RWPE2 (cell line): ENCODE measurements at regions not wholly inside any gene's neighbourhood (a gene's known extent, or its start where the extent isn't known, plus 50 kb on each side); places are given as distances from the start of the nearest gene placed in this dataset.

Experiments
- ATAC-seq: fragments of 200-7000 bp; cut with Tn5 transposase; 3 replicates; pipeline ENCODE4 v1.9.1; 2021; ENCODE audit warnings: low read depth
- DNase-seq: peaks from one replicate; pipeline ENCODE4 v3.0.0-alpha.2; 2020; ENCODE audit warnings: low spot score
- H3K27ac ChIP-seq: fragments of 450-650 bp; 2 replicates; pipeline ENCODE4 v1.5.1; 2017; ENCODE audit warnings: mild to moderate bottlenecking; ENCODE audit not compliant: poor library complexity, severe bottlenecking
- H3K27me3 ChIP-seq: fragments of 250-450 bp; sonication (Bioruptor Pico); 2 replicates; pipeline ENCODE4 v1.5.1; 2021; ENCODE audit warnings: mild to moderate bottlenecking, moderate library complexity; ENCODE audit not compliant: insufficient read depth, poor library complexity, severe bottlenecking
- H3K36me3 ChIP-seq: fragments of 250-450 bp; sonication (Bioruptor Pico); 2 replicates; pipeline ENCODE4 v1.5.1; 2020; ENCODE audit warnings: low read depth, mild to moderate bottlenecking, moderate library complexity
- H3K4me1 ChIP-seq: fragments of 250-450 bp; sonication (Bioruptor Pico); 2 replicates; pipeline ENCODE4 v1.5.1; 2021; ENCODE audit warnings: mild to moderate bottlenecking, moderate library complexity; ENCODE audit not compliant: insufficient read depth, poor library complexity, severe bottlenecking
- H3K4me3 ChIP-seq: fragments of 250-450 bp; sonication (Bioruptor Pico); 2 replicates; pipeline ENCODE4 v1.5.1; 2021; ENCODE audit warnings: mild to moderate bottlenecking, moderate library complexity; ENCODE audit not compliant: severe bottlenecking
- H3K9me3 ChIP-seq: fragments of 250-450 bp; sonication (Bioruptor Pico); 2 replicates; pipeline ENCODE4 v1.5.1; 2021; ENCODE audit warnings: mild to moderate bottlenecking, moderate library complexity; ENCODE audit not compliant: severe bottlenecking
- CTCF ChIP-seq: fragments of 450-650 bp; IDR thresholded peaks from one replicate; pipeline ENCODE4 v1.5.1; 2017; ENCODE audit warnings: mild to moderate bottlenecking, moderate library complexity; ENCODE audit not compliant: poor library complexity, severe bottlenecking

GRCh38 chr1:30166174-30166573, 557.2 kb downstream of the MATN1 start:
- no peak overlapping the region for H3K4me3 ChIP-seq
- H3K36me3 ChIP-seq = no peaks in the 10 kb centered on the region
- no peak for TF ChIP-seq CTCF
- H3K27ac ChIP-seq = no peak overlapping the region
- peaks cover 19% of the 10 kb centered on the region for H3K27me3 ChIP-seq
- H3K4me1 ChIP-seq = no peaks in the 10 kb centered on the region
- H3K9me3 ChIP-seq = no peaks in the 10 kb centered on the region
- DNase-seq = no peak
- ATAC-seq = no peak

- no peaks in the 10 kb centered on the region for H3K36me3 ChIP-seq
- H3K4me1 ChIP-seq = no peaks in the 10 kb centered on the region
- no peak for ATAC-seq
- H3K27ac ChIP-seq = no peak overlapping the region
- H3K4me3 ChIP-seq = no peak overlapping the region
- H3K9me3 ChIP-seq = no peaks in the 10 kb centered on the region
- H3K27me3 ChIP-seq = peaks cover 27% of the 10 kb centered on the region
- DNase-seq = no peak
- no peak for TF ChIP-seq CTCF
These were observed 558.3 kb downstream of the MATN1 start for GRCh38 chr1:30165116-30165515.

GRCh38 chr1:30164693-30165092, 558.7 kb downstream of the MATN1 start:
- H3K27me3 ChIP-seq = peaks cover 27% of the 10 kb centered on the region

GRCh38 chr1:30162565-30162964, 560.8 kb downstream of the MATN1 start:
- TF ChIP-seq CTCF = no peak
- Histone ChIP-seq H3K9me3 (no peaks in the 10 kb centered on the region), H3K4me3 (no peak overlapping the region), H3K36me3 (no peaks in the 10 kb centered on the region), H3K27me3 (peaks cover 38% of the 10 kb centered on the region), H3K27ac (no peak overlapping the region), H3K4me1 (no peaks in the 10 kb centered on the region)
- no peak for ATAC-seq
- no peak for DNase-seq

More at GRCh38 chr1:30164693-30165092, 558.7 kb downstream of the MATN1 start:
- Histone ChIP-seq H3K27ac (no peak overlapping the region), H3K4me1 (no peaks in the 10 kb centered on the region), H3K4me3 (no peak overlapping the region), H3K9me3 (no peaks in the 10 kb centered on the region), H3K36me3 (no peaks in the 10 kb centered on the region)
- TF ChIP-seq CTCF = no peak
- no peak for ATAC-seq
- DNase-seq = no peak

- Histone ChIP-seq H3K27me3 (peaks cover 37% of the 10 kb centered on the region), H3K4me1 (no peaks in the 10 kb centered on the region), H3K9me3 (no peaks in the 10 kb centered on the region), H3K27ac (no peak overlapping the region), H3K4me3 (no peak overlapping the region), H3K36me3 (no peaks in the 10 kb centered on the region)
- TF ChIP-seq CTCF = no peak
- ATAC-seq (no peak), DNase-seq (no peak)
These were observed 561.4 kb downstream of the MATN1 start for GRCh38 chr1:30161953-30162352.
